NCI-H1092 treated with DMSO at 0.1 percent for 48 hours (cell line): ENCODE measurements at regions not wholly inside any gene's neighbourhood (a gene's known extent, or its start where the extent isn't known, plus 50 kb on each side); places are given as distances from the start of the nearest gene placed in this dataset.

Experiments
- DNase-seq: peaks from one replicate; lab custom pipeline; 2025; lab: John Stamatoyannopoulos, UW

GRCh38 chr2:128494307-128494639 is 175.6 kb upstream of the HS6ST1 start:
- DNase-seq = no peak

DNA sequence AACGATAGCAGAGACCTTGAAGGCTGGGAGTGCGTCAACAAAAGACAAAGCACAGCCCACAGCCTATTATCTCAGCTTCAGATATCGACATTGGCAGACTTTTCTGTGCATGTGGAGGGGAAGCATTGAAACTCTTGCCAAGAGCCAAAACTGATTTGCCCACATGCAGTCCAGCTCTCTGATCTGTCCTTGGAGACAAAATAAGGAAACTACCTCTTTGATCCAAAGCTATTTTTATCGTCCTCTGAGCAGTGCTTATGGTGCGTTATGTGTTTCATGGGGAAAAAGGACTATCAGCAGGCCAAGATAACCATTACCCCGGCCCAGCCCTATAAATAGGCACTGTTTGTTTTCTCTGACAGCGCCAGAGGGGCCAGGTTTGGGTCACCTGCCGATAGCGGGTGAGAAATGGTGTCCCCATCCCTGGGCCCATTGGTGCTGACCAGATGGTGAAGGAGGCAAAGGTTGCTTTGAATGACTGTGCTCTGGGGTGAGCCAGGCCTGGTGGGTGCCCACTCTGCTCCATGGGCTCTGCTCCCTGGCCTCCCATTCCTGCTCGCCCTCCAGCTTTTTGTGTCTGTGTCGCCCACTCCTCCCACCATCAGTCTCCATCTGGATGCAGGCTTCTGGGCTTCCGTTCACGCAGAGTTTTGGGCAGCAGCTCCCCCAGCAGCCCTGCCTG is 176.1 kb upstream of the HS6ST1 start:
- no peak for DNase-seq

DNA sequence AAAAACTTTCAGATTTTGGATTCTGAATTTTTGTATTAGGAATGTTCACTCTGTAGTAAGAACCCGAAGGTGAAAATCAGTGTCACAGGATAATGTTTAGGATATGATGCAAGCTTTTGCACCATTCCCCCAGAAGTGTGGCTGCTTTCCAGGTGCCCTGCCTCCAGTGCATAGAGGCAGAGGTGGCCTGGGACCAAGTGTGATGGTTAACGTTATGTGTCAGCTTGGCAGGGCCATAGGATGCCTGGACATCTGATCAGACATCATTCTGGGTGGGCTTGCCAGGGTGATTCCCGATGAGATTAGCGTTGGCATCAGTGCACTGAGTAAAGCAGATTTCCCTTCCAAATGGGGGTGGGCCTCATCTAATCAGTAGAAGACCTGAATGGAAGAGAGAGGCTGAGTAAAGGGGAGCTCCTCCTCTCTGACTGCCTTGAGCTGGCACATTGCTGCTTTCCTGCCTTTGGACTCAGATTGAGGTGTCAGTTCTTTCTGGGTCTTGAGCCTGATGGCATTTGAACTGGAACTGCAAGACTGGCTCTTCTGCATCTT is 177.4 kb upstream of the HS6ST1 start:
- DNase-seq = no peak

- DNase-seq = no peak
Measured at GRCh38 chr2:128496700-128497099, 178.0 kb upstream of the HS6ST1 start.

DNA sequence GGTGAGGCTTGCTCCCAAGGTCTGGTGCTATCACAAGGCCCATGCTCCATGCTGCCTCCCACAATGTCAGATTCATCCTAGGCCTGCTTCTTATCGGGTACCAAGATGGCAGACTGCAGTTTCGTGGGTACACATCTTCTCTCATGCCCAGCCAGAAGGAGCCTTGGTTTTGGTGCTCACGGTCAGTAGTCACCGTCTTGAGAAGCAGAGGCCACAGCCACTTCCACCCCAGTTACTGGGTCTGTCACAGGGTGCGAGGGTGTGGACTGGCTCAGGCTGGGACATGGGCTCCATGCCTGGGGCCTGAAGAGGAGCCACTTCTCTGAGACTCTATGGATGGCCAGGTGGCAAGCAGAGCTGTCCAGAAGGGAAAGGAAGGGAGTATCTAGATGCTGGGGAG is 178.8 kb upstream of the HS6ST1 start:
- DNase-seq = no peak

GRCh38 chr2:128498086-128498485 is 179.4 kb upstream of the HS6ST1 start:
- DNase-seq = no peak

GRCh38 chr2:128498589-128498988 is 179.9 kb upstream of the HS6ST1 start:
- no peak for DNase-seq

DNA sequence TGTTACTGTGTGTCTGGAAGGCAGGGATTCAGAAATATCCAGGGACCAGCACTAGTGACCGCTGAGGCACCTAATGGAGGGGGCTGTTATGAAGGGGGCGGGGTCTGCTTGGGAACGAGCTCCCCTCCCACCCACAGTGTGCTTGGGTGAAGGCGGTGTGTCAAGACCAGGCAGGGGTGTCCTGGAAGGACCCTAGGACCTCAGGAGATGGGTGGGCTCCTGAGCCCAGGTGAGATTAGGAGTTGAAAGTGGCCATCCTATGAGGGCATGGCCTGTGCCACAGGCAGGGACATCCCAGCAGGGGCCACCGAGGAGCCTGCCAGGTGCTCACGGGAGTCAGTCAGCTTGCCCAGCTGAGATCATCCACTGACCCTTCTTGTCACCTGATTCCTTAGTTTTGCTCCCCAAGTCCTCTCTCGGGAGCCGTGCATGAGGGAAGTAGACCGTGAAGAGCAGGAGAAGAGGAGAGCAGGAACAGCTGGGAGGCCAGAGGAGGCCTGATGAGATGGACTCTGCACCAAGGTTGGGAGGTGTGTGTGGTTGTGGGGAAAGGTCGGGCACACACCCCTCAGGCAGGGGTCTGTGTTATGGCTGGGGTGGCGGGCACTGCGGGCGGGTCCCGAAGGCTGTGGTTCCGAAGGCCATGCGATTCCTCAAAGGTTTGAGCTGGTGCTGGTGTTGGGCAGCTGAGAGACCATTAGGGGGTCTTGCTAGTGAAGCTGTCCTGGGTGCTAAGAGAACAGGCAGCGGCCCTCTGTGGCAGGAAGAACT is 180.9 kb upstream of the HS6ST1 start:
- DNase-seq = no peak

- no peak for DNase-seq
Measured at GRCh38 chr2:128500138-128500800, 181.6 kb upstream of the HS6ST1 start.

DNA sequence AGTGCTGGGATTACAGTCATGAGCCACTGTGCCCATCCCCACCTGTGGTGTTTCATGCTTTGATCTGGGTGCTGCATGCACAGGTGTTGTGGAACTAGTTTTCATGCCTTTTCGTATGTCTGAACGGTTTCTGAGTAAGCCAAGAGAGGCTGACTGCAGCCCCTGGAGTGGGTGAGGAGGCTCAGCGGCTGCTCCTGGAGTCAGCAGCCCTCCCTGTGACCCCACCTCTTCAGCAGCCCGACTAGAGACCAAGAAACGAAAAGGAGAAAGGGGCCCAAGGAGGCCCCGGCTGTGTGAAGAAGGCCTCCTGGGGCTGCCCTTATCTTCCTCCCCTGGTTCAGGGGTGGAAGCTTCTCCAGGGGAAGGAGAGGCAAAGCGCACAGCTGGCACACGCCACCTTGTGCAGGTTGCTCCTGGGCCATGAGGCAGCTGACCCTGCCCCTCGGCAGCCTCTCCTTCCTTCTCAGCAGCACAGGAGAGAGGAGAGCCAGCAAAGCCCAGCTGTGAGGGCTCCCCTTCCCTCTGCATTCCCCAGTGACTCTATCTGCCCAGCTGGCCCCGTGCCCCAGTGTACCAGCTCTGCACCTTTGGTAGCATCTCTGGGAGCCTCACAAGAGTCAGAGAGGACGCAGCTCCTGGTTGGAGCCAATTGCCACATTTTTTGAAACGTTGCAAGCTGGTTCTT is 182.5 kb upstream of the HS6ST1 start:
- DNase-seq = no peak

DNA sequence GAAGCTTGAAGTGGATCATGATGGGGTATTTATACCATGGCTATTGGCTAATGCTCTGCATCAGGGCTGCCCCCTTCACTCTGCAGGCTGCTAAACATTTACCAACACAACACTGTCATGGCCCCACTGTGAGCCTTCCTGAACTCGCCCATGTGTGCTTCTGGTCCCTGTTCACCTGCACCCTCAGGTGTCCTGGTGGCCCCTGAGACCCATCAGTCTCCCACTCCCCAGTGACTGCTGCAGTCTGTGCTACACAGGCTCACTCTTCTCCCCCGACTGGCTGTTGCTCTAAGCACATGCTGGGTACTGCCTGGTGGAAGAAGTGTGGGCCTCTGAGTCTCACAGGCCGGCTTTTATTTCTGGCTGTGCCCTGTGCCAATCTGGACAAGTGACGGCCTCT is 183.0 kb upstream of the HS6ST1 start:
- no peak for DNase-seq

DNA sequence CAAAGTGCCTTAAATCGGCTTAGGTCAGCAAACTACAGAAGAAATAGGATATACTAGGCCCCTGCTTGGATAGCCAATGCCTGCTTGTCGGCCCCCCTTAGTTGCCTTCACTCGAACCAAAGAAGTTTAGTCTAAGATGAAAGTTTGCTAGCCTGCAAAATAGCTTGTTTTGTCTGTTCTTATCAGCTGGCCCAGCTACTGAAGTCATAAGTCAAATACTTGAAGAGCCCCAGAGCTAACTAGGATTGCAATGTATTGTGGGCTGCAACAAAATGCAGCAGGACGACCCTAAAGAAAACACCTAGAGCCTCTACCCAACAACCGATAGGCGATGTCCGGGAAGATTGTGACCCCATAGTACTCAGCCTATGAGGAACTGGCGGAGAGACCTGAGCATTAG is 183.5 kb upstream of the HS6ST1 start:
- no peak for DNase-seq

DNA sequence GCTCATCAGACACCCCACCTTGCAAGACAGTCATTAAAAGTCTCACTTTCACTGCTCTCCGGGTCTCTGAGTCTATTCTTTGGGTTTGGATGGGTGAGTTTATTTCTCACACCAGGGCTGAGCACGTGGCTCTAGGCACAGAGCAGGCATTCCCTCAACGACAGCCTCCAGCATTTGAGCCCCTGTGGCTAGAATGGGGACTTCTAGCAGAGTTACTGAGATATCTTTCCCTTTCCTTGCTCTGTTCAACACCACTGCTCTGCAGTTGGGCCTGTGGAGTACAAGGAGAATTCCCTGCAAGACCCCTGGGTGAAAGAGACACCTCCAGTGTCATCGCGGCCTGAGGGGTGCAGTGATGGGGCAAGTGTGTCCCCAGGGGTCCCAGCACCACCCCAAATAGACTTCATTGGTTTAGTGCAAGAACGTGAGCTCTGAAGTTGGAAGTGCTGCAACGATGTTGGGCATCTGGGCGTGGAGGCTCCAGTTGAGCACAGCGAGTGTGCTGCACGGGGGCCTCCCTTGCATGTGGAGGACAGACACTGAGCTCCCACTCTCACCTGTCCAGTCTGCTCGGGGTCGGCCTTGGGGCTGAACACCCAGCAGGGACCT is 184.1 kb upstream of the HS6ST1 start:
- no peak for DNase-seq

- DNase-seq = no peak
Measured at GRCh38 chr2:128503399-128504245, 185.0 kb upstream of the HS6ST1 start.

DNA sequence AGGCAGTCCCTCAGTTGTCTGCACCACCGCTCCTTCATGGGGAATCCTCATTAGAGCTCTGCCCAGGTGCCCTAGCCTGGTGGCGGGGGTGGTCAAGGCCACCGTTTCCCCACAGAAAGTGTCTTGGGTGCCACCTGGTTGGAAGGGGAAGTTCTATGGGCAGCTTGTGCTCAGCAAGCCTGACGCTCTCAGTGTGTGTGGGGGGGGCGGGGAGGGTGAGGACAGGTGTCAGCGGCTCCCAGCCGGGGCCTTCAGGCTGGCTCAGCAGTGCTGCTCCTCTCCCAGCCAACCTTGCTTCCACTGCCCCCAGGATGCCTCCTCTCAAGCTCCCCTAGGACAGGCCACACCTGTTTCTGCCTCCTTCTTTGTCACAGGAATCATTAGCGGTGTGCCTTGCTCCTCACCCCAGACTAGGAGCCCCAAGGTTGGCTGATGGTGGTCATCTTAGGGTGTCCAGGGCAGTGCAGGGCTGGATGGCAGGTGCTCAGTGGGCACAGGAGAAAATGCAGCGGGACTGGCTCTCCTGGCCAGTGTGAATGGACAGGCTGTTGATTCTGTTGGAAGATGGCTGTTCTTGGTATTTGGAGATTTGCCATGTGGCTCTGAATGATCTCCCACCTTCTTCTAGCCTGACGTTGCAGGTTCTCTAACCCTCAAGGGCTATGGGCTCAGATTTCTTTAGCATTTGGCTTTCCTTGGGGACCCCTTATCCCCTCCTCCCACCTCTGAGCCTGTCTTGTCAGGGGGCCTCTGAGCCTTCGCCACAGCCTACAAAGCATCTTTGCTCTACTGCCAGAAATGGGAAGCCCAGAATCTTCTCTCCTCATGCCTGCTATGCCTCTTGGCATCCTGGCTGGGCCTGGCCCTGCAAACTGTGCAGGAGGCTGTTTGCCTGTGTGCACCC is 185.8 kb upstream of the HS6ST1 start:
- no peak for DNase-seq

DNA sequence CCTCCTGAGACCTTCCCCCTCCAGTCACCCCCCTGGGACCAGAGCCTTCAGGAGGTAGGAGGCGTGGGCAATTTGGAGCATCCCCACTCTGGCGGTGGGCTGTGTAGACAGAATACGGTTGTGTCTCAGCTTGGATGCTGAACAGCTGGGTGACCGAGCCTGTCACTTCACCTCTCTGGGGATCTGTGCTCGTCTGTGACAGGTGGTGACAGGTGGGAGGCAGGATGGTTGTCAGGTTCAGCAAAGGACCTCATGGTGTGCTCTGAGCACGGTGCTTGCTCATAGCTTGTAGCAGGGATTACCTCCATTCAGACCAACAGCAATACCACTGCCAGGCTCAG is 186.5 kb upstream of the HS6ST1 start:
- no peak for DNase-seq

- DNase-seq = no peak
Measured at GRCh38 chr2:128505575-128506526, 187.2 kb upstream of the HS6ST1 start.

DNA sequence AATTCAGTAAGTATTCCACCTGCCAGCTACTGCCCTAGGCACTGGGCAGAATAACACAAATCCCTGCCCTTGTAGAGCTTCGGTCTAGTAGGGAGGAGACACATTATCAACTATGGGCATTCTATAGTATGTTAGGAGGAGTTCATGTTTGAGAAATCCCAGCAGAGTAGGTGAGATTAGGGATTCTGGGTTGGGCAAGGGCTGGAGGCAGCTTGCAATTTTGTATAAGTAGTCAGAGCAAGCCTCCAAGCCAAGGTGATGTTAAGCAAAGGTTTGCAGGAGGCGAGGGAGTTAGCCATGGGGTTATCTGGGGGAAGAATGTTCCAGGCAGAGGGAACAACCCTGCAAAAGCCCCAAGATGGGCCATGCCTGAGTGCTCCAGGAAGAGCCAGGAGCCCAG is 187.9 kb upstream of the HS6ST1 start:
- DNase-seq = no peak
